GM12864 (cell line): ENCODE measurements at regions not wholly inside any gene's neighbourhood (a gene's known extent, or its start where the extent isn't known, plus 50 kb on each side); places are given as distances from the start of the nearest gene placed in this dataset.

Experiments used
- DNase-seq: peaks from one replicate; pipeline ENCODE4 v3.0.0-alpha.2; 2011; ENCODE audit warnings: low read depth
- H3K4me3 ChIP-seq: 2 replicates; pipeline ENCODE4 v1.5.1; 2011; ENCODE audit warnings: mild to moderate bottlenecking, low read depth, low read length, control low read depth
- TF ChIP-seq, protein P1 (sequence below): IDR thresholded peaks from 2 replicates; pipeline ENCODE4 v1.5.1; 2011; ENCODE audit warnings: low read depth, mild to moderate bottlenecking, moderate library complexity, low read length, control low read depth, inconsistent platforms; ENCODE audit errors: missing control alignments

DNA sequence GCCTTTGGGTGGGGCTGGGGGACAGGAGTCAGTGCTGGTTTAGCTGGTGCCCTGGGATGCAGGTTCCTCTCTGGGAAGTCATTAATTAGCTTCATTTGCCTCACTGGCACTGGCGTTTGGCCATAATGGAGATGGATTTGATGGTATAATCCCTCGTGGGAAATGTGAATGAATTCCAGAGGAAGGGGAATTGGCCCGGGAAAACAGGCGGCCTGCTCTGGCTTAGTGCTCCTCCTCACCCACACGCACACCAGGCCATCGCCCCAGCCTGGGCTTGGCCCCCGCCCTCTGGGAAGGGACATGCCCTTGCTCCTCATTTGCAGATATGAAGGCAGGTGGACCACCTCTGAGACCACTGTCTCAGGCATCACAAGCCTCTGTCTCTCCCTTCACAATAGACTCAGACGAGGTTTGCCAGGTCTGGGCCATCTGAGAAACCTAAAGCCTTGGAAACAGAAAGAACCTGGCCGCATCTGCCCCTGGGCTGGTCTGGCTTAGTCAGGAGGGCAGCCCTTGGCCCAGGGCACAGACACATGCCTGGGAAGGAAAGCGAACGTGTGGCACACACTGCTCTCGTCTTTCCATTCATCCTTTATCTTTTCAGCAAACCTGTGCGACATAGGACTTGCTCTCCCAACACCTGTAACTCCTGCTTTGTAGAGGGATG lies 199.2 kb upstream of the CDH4 start:
- H3K4me3 ChIP-seq = no peak overlapping the region
- no peak for DNase-seq
- TF ChIP-seq, protein P1, sequence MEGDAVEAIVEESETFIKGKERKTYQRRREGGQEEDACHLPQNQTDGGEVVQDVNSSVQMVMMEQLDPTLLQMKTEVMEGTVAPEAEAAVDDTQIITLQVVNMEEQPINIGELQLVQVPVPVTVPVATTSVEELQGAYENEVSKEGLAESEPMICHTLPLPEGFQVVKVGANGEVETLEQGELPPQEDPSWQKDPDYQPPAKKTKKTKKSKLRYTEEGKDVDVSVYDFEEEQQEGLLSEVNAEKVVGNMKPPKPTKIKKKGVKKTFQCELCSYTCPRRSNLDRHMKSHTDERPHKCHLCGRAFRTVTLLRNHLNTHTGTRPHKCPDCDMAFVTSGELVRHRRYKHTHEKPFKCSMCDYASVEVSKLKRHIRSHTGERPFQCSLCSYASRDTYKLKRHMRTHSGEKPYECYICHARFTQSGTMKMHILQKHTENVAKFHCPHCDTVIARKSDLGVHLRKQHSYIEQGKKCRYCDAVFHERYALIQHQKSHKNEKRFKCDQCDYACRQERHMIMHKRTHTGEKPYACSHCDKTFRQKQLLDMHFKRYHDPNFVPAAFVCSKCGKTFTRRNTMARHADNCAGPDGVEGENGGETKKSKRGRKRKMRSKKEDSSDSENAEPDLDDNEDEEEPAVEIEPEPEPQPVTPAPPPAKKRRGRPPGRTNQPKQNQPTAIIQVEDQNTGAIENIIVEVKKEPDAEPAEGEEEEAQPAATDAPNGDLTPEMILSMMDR = no peak

DNA sequence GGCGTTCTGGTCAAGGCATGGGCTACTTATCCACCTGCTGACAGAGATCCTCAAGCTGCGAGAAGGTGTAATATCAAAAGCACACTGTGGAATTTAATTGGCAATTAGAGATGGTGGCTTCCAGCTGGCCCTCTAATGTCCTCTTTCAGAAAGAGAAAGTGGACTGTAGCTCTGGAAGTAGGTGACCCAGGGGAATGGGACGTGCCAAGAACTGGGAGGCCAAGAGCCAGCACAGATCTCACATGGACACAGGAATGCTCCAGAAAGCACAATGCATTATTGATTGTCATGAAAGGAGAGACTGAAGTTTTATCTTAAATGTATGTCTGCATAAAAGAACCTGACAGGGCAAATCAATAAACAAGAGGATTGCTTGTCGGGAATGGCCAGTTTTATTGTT lies 198.6 kb upstream of the CDH4 start:
- no peak overlapping the region for H3K4me3 ChIP-seq
- DNase-seq = no peak
- TF ChIP-seq, protein P1 = no peak

DNA sequence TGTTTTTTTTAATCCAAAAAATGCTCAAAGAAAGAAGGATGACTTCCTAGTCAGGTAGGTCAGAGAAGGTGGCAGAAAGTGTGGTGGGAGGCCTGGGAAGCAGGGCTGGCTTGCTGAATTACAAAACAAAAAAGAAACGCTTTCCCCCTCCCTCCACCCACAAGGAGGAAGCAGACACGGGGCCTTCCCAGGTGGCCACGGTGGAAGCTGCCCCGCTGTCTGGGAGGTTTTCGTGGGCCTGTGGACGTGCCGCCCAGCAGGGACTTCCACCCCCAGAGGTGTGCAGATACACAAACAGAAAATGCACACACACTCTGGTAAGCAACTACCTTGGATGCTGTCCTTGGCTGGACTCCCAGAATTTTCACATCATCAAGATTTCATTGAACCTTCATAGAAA lies 198.2 kb upstream of the CDH4 start:
- no peak overlapping the region for H3K4me3 ChIP-seq
- TF ChIP-seq, protein P1 = no peak
- DNase-seq = no peak

DNA sequence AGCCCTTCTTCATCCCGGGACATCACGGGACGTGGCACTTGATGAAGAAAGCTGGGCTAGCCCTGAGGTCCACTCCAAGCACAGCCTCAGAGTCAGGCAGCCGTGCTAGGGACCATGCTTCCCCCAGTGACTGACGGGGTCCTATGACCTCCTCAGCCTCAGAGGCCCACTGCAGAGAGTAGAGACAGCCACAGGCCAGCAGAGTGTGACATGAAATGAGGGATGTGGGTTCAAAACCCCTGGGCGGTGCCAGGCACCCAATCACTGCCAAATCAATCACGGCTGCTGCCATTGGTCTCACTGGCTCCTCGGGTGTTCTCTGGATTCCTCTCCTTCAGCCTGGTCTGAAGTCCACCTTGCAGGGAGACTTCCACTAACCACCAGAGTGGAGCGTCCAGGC lies 197.7 kb upstream of the CDH4 start:
- TF ChIP-seq, protein P1 = no peak
- no peak for DNase-seq

DNA sequence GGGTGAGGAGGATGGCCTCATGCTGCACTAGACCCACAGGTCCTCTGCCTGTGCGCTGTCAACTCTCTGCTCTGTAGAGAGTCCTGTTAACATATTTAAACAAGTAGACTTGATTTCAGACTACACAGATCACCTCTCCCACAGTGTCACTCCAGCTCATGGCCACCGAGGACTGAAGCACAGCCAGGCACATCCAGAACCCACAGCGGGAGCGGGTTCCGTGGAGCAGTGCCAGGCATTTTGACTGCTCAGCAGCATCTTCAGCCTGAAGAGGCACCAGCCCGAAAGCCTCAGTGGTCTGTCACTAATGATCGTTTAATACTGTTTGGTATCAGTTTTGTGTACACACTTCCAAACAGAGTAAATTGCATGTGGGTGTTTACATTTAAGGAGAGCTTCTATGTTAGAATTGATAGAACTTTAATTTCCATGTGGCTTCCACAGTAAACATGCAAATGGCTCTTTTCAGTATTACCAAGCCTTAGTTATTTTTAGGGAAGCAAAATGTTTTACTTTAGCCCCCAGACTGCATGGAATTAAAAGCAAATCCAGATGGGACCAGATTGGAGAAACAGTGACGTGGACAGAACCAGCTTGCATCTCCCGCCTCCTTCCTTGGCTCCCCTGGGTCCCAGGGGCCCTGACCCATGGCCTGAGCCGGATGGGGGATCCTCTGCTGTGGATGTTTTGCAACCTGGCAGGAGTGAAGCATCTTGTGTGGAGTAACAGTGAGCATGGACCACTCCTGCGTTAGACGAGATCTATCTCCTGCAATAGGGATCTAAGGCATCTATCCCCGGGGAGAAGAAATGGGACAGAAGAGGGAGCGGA lies 196.7 kb upstream of the CDH4 start:
- TF ChIP-seq, protein P1 = no peak
- no peak for DNase-seq

More for the DNA sequence above, 197.7 kb upstream of the CDH4 start:
- H3K4me3 ChIP-seq = no peak overlapping the region

DNA sequence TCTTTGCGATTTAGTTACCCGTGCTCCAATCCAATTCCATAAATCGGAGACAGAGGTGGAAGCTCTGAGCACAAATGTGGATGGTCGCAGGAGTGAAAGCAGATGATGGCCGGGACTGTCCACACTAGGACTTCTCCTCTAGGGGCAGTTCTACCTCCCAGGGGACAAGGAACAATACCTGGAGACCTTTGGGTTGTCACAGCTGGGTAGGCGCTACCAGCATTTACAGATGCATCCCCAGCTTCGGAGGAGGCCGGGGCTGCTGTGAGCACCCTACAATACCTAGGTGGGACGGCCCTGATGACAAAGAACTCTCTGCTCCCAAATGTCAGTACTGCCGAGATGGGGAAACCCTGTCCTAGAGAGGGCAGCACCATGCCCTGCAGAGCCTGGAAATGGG lies 195.9 kb upstream of the CDH4 start:
- DNase-seq = no peak
- H3K4me3 ChIP-seq = no peak overlapping the region
- TF ChIP-seq, protein P1 = no peak

More for the DNA sequence above, 196.7 kb upstream of the CDH4 start:
- no peak overlapping the region for H3K4me3 ChIP-seq
